ENCODE measurements at regions not wholly inside any gene's neighbourhood (a gene's known extent, or its start where the extent isn't known, plus 50 kb on each side); places are given as distances from the start of the nearest gene placed in this dataset.

GRCh38 chr22:22421392-22421791, 87.2 kb downstream of the ZNF280B start:
- TF ChIP-seq CTCF (conservative IDR thresholded peaks at IDR 0.05; ENCODE audit: low read depth, low read length) = no peak
- no peak overlapping the region for H3K4me3 ChIP-seq (ENCODE audit: low read depth, low read length)
- no peak for DNase-seq (ENCODE audit: low read depth)

DNA sequence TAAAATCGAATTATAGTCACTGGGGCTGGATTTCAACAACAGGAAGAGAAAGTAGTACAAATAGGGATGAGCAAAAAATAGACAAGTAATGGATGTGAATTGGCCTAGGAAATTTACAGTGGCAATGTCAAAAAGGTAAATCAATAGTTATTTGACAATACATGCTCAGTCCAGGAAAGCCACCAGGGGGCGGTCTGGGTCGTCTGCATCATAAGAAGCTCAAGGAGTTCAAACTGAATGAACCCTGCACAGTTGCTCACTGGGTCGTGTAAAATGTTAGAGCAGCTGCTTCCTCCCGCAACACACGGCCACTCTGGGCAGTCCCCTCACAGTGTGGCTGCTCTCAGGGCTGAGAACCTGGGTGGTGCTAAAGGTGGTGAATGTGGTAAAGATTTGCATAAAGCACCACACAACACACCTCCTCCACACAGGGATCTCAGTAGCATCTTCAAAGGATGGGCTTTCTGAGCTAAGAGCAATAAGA, 85.9 kb downstream of the ZNF280B start:
- peak; percentile 39 for DNase-seq (ENCODE audit: low read depth)

DNA sequence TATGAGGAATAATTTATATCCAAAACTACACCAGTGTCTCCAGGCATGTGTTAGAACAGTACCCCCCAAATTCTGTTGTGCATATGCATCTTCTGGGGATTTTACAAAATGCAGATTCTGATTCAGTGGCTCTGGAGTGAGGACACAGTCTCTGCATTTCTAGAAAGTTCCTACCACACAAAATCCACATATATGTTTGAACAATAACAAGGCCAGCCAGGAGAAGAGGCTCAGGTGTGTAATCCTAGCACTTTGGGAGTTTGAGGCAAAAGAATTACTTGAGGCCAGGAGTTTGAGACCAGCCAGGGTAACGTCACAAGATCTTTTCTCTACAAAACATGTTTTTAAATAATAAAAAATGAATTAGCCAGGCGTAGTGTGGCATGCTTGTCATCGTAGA, 84.9 kb downstream of the ZNF280B start:
- H3K4me3 ChIP-seq (ENCODE audit: low read depth, low read length) = no peak overlapping the region
- no peak for DNase-seq (ENCODE audit: low read depth)
- no peak for TF ChIP-seq CTCF (conservative IDR thresholded peaks at IDR 0.05; ENCODE audit: low read depth, low read length)

More for the DNA sequence above, 85.9 kb downstream of the ZNF280B start:
- peak; percentile 94 for TF ChIP-seq CTCF (conservative IDR thresholded peaks at IDR 0.05; ENCODE audit: low read depth, low read length)
- no peak overlapping the region for H3K4me3 ChIP-seq (ENCODE audit: low read depth, low read length)

- H3K4me3 ChIP-seq (ENCODE audit: low read depth, low read length) = no peak overlapping the region
- DNase-seq (ENCODE audit: low read depth) = no peak
- TF ChIP-seq CTCF (conservative IDR thresholded peaks at IDR 0.05; ENCODE audit: low read depth, low read length) = no peak
Observed at GRCh38 chr22:22424210-22424800, 84.2 kb downstream of the ZNF280B start.

GRCh38 chr22:22424956-22425355, 83.6 kb downstream of the ZNF280B start:
- no peak for TF ChIP-seq CTCF (conservative IDR thresholded peaks at IDR 0.05; ENCODE audit: low read depth, low read length)
- DNase-seq (ENCODE audit: low read depth) = no peak
- H3K4me3 ChIP-seq (ENCODE audit: low read depth, low read length) = no peak overlapping the region

DNA sequence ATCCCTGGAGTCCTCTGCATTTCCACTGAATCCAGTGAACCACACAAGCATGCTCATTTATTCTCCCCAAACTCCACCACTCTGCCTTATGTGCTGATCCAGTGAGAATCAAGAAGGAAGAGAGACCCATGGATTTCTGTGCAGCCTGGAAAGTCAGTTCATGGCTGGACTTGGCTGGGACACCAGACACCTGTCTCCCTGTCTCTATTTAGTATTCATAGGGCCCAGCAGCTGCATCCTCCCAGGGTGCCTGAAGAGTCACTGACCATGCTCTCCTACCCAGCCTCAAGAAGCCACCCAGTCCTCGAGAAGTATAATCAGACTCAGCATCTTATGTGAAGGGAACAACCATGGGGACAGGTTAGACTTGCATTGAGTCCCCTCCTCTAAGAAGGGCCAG, 83.2 kb downstream of the ZNF280B start:
- TF ChIP-seq CTCF (conservative IDR thresholded peaks at IDR 0.05; ENCODE audit: low read depth, low read length) = no peak
- DNase-seq (ENCODE audit: low read depth) = no peak
- no peak overlapping the region for H3K4me3 ChIP-seq (ENCODE audit: low read depth, low read length)
